Naive thymus-derived CD8-positive, alpha-beta T cell (primary cell): ENCODE measurements at regions not wholly inside any gene's neighbourhood (a gene's known extent, or its start where the extent isn't known, plus 50 kb on each side); places are given as distances from the start of the nearest gene placed in this dataset.

Experiments
- ATAC-seq, 2 donors: fragments of 150-1000 bp; cut with Tn5 transposase in 1 of 2; sonication (Bioruptor Pico), chemical (Tn5 transposase) in 1 of 2; 1 replicate in 1 of 2; 2 replicates in 1 of 2; pipeline ENCODE4 v1.10.0; 2021; ENCODE audit warnings: mild to moderate bottlenecking in 2 of 2, moderate library complexity in 2 of 2
- POLR2A ChIA-PET: fragments of 350-600 bp; sonication (Branson Sonifier 250); formaldehyde crosslinking; loops from one replicate; lab custom pipeline; 2021; ENCODE audit warnings: antibody characterized with exemption; lab: Charles Lee
- DNase-seq, 10 donors: peaks; one replicate each; pipeline versions ENCODE4 v3.0.0 to v3.0.0-alpha.2; 2020 to 2022
- H3K27ac Mint-ChIP-seq, 10 donors: one replicate each; pipeline ENCODE4 v1.8.0; 2020 to 2022; ENCODE audit warnings: mild to moderate bottlenecking in 10 of 10, mixed read lengths in 10 of 10, moderate library complexity in 4 of 10, inconsistent platforms in 1 of 10
- H3K27me3 Mint-ChIP-seq, 5 donors: one replicate each; pipeline ENCODE4 v1.8.0; 2021 to 2022; ENCODE audit warnings: mixed read lengths in 5 of 5
- H3K36me3 Mint-ChIP-seq, 3 donors: one replicate each; pipeline ENCODE4 v1.8.0; 2020 to 2022; ENCODE audit warnings: mixed read lengths in 3 of 3, mild to moderate bottlenecking in 2 of 3, inconsistent platforms in 1 of 3
- H3K4me1 Mint-ChIP-seq, 4 donors: one replicate each; pipeline ENCODE4 v1.8.0; 2021 to 2022; ENCODE audit warnings: mixed read lengths in 4 of 4
- H3K4me3 Mint-ChIP-seq, 10 donors: one replicate each; pipeline ENCODE4 v1.8.0; 2020 to 2022; ENCODE audit warnings: mild to moderate bottlenecking in 10 of 10, mixed read lengths in 10 of 10, moderate library complexity in 6 of 10, inconsistent platforms in 1 of 10
- H3K9me3 Mint-ChIP-seq, 9 donors: one replicate each; pipeline ENCODE4 v1.8.0; 2020 to 2022; ENCODE audit warnings: mixed read lengths in 9 of 9, mild to moderate bottlenecking in 3 of 9, inconsistent platforms in 1 of 9, moderate library complexity in 1 of 9

- Mint-ChIP-seq H3K9me3 (peaks cover 0 to 30% (median 9%) of the 10 kb centered on the region in 9 donors), H3K4me3 (no peak overlapping the region), H3K27ac (no peak overlapping the region), H3K36me3 (no peaks in the 10 kb centered on the region), H3K4me1 (no peaks in the 10 kb centered on the region), H3K27me3 (no peaks in the 10 kb centered on the region)
- DNase-seq, result no peak
- ATAC-seq, result no peak
- POLR2A ChIA-PET, result no interaction called here
Observed at GRCh38 chr5:45195026-45195425, 386.3 kb downstream of the MRPS30 start.
